H1 (cell line): ENCODE measurements at regions not wholly inside any gene's neighbourhood (a gene's known extent, or its start where the extent isn't known, plus 50 kb on each side); places are given as distances from the start of the nearest gene placed in this dataset.

Experiments
- CTCF ChIA-PET: fragments of 300-600 bp; sonication (Branson Sonifier 250); formaldehyde crosslinking; loops from one replicate; lab custom pipeline; 2021; ENCODE audit not compliant: partially characterized antibody; lab: Charles Lee
- POLR2A ChIA-PET: fragments of 300-600 bp; sonication (Branson Sonifier 250); formaldehyde crosslinking; loops from one replicate; lab custom pipeline; 2021; ENCODE audit warnings: inconsistent platforms; ENCODE audit not compliant: partially characterized antibody; lab: Charles Lee
- DNase-seq, 2 experiments: peaks; one replicate each; pipeline versions ENCODE4 v3.0.0 to v3.0.0-alpha.2; 2010 to 2022; ENCODE audit warnings: low spot score in 2 of 2, low read depth in 1 of 2, mixed read lengths in 1 of 2
- FAIRE-seq: peaks from 2 replicates; lab custom pipeline; 2011; peaks lifted over from hg19 to GRCh38; lab: Jason Lieb, UNC
- H2AFZ ChIP-seq: 2 replicates; pipeline ENCODE4 v1.8.1; 2012; ENCODE audit warnings: low read length, inconsistent platforms
- H2AK5ac ChIP-seq: 2 replicates; pipeline ENCODE4 v1.6.1; 2013; ENCODE audit warnings: low read depth, low read length
- H2BK120ac ChIP-seq: replicated peaks from 2 replicates; pipeline ENCODE3; 2013; ENCODE audit warnings: low read depth, low read length, inconsistent platforms
- H2BK12ac ChIP-seq: 2 replicates; pipeline ENCODE4 v1.6.1; 2013; ENCODE audit warnings: low read depth, low read length
- H2BK15ac ChIP-seq: 2 replicates; pipeline ENCODE4 v1.6.1; 2013; ENCODE audit warnings: low read length
- H2BK20ac ChIP-seq: 2 replicates; pipeline ENCODE4 v1.6.1; 2013; ENCODE audit warnings: low read length
- H2BK5ac ChIP-seq: 2 replicates; pipeline ENCODE4 v1.6.1; 2013; ENCODE audit warnings: low read depth, low read length
- H3K14ac ChIP-seq: 2 replicates; pipeline ENCODE4 v1.6.1; 2013; ENCODE audit warnings: inconsistent platforms; ENCODE audit not compliant: insufficient read length
- H3K18ac ChIP-seq: 2 replicates; pipeline ENCODE4 v1.6.1; 2013; ENCODE audit warnings: low read length; ENCODE audit errors: extremely low read depth
- H3K23ac ChIP-seq: 2 replicates; pipeline ENCODE4 v1.6.1; 2013; ENCODE audit warnings: inconsistent platforms; ENCODE audit not compliant: insufficient read length
- H3K23me2 ChIP-seq: 2 replicates; pipeline ENCODE4 v1.6.1; 2013; ENCODE audit warnings: low read depth, low read length
- H3K27ac ChIP-seq: 2 replicates; pipeline ENCODE4 v1.6.1; 2011; ENCODE audit warnings: low read depth, low read length, inconsistent platforms
- H3K27me3 ChIP-seq, 4 experiments: replicated peaks in 1 of 4; 1 replicate in 1 of 4; 2 replicates in 3 of 4; pipeline versions ENCODE4 v1.6.1 to v1.8.1; 2011 to 2013; ENCODE audit warnings: low read length in 3 of 4, mild to moderate bottlenecking in 3 of 4, inconsistent platforms in 2 of 4, mixed read lengths in 2 of 4, moderate library complexity in 1 of 4; ENCODE audit not compliant: control insufficient read depth in 3 of 4, insufficient read depth in 3 of 4; ENCODE audit errors: extremely low read depth in 1 of 4
- H3K36me3 ChIP-seq, 4 experiments: 2 replicates each; pipeline versions ENCODE4 v1.6.1 to v1.8.1; 2011 to 2013; ENCODE audit warnings: mild to moderate bottlenecking in 4 of 4, low read length in 3 of 4, moderate library complexity in 2 of 4, control low read depth in 1 of 4, inconsistent platforms in 1 of 4; ENCODE audit not compliant: insufficient read depth in 4 of 4, control insufficient read depth in 2 of 4
- H3K4ac ChIP-seq: replicated peaks from 2 replicates; pipeline ENCODE3; 2013; ENCODE audit warnings: low read length, low read depth, mixed read lengths, inconsistent platforms; ENCODE audit not compliant: insufficient read length
- H3K4me1 ChIP-seq, 4 experiments: replicated peaks in 1 of 4; 1 replicate in 1 of 4; 2 replicates in 3 of 4; pipeline versions ENCODE4 v1.6.1 to v1.8.1; 2011 to 2013; ENCODE audit warnings: low read length in 3 of 4, inconsistent platforms in 2 of 4, mixed read lengths in 1 of 4; ENCODE audit not compliant: insufficient read depth in 4 of 4, control insufficient read depth in 3 of 4
- H3K4me2 ChIP-seq, 2 experiments: 2 replicates each; pipeline versions ENCODE4 v1.6.1 to v1.8.1; 2011 to 2013; ENCODE audit warnings: low read depth in 2 of 2, low read length in 2 of 2, control low read depth in 1 of 2, inconsistent platforms in 1 of 2, mild to moderate bottlenecking in 1 of 2; ENCODE audit not compliant: insufficient read depth in 1 of 2
- H3K4me3 ChIP-seq, 4 experiments: fragments of 200-600, 300-600 bp in 1 of 4; sonication (generic), shearing (Covaris generic), sonication (Bioruptor Twin) in 1 of 4; 2 replicates each; pipeline versions ENCODE4 v1.5.1 to v1.8.1; 2011 to 2016; ENCODE audit warnings: low read length in 4 of 4, low read depth in 3 of 4, control low read depth in 2 of 4, inconsistent platforms in 2 of 4, mild to moderate bottlenecking in 2 of 4, mixed read lengths in 1 of 4, moderate library complexity in 1 of 4; ENCODE audit not compliant: insufficient read depth in 2 of 4; ENCODE audit errors: extremely low read depth in 1 of 4
- H3K56ac ChIP-seq: replicated peaks from 2 replicates; pipeline ENCODE3; 2013; ENCODE audit warnings: low read depth, mild to moderate bottlenecking, mixed read lengths, low read length, inconsistent platforms; ENCODE audit not compliant: insufficient read length
- H3K79me1 ChIP-seq: 2 replicates; pipeline ENCODE4 v1.6.1; 2013; ENCODE audit warnings: low read depth, low read length, control low read depth
- H3K79me2 ChIP-seq, 2 experiments: 2 replicates each; pipeline versions ENCODE4 v1.6.1 to v1.8.1; 2012 to 2013; ENCODE audit warnings: low read length in 2 of 2, mild to moderate bottlenecking in 2 of 2, inconsistent platforms in 1 of 2; ENCODE audit not compliant: insufficient read depth in 2 of 2, control insufficient read depth in 1 of 2
- H3K9ac ChIP-seq, 4 experiments: replicated peaks in 1 of 4; 1 replicate in 1 of 4; 2 replicates in 3 of 4; pipeline versions ENCODE4 v1.6.1 to v1.8.1; 2011 to 2013; ENCODE audit warnings: low read depth in 3 of 4, low read length in 3 of 4, control low read depth in 2 of 4, mild to moderate bottlenecking in 2 of 4, moderate library complexity in 2 of 4, inconsistent platforms in 1 of 4; ENCODE audit errors: extremely low read depth in 1 of 4
- H3K9me3 ChIP-seq, 2 experiments: 2 replicates each; pipeline versions ENCODE4 v1.6.1 to v1.8.1; 2012 to 2013; ENCODE audit warnings: mild to moderate bottlenecking in 2 of 2, moderate library complexity in 2 of 2, control low read depth in 1 of 2, inconsistent platforms in 1 of 2, low read depth in 1 of 2, low read length in 1 of 2, mixed read lengths in 1 of 2; ENCODE audit not compliant: insufficient read depth in 2 of 2
- H4K20me1 ChIP-seq, 2 experiments: replicated peaks in 1 of 2; 2 replicates each; pipeline versions ENCODE3 to v1.8.1; 2011 to 2013; ENCODE audit warnings: inconsistent platforms in 2 of 2, low read length in 2 of 2, mild to moderate bottlenecking in 1 of 2; ENCODE audit not compliant: insufficient read depth in 2 of 2, control insufficient read depth in 1 of 2
- H4K5ac ChIP-seq: 2 replicates; pipeline ENCODE4 v1.6.1; 2013; ENCODE audit warnings: low read length, low read depth, mixed read lengths, inconsistent platforms; ENCODE audit not compliant: insufficient read length
- H4K8ac ChIP-seq: 2 replicates; pipeline ENCODE4 v1.8.0; 2013; ENCODE audit warnings: mild to moderate bottlenecking, moderate library complexity, low read length, inconsistent platforms; ENCODE audit not compliant: insufficient read depth; ENCODE audit errors: extremely low read depth
- H4K91ac ChIP-seq: replicated peaks from 2 replicates; pipeline ENCODE3; 2013; ENCODE audit warnings: low read length, mixed read lengths, inconsistent platforms; ENCODE audit not compliant: insufficient read length
- CHD2 ChIP-seq: IDR thresholded peaks from 2 replicates; pipeline ENCODE4 v1.6.1; 2012; ENCODE audit warnings: low read length, improper control_type of control experiment
- EP300 ChIP-seq, 2 experiments: IDR thresholded peaks; 1 replicate in 1 of 2; 2 replicates in 1 of 2; pipeline ENCODE4 v1.6.1; 2011 to 2012; ENCODE audit warnings: low read depth in 2 of 2, low read length in 2 of 2, mild to moderate bottlenecking in 2 of 2, borderline replicate concordance in 1 of 2, inconsistent platforms in 1 of 2, moderate library complexity in 1 of 2
- KDM1A ChIP-seq: fragments of 200-600, 300-600 bp; sonication (generic); IDR thresholded peaks from 2 replicates; pipeline ENCODE4 v1.7.1; 2016; ENCODE audit warnings: mild to moderate bottlenecking, low read length, borderline replicate concordance
- KDM5A ChIP-seq: fragments of 200-600 bp; IDR thresholded peaks from 2 replicates; pipeline ENCODE4 v1.7.1; 2012; ENCODE audit warnings: mild to moderate bottlenecking, low read length, inconsistent platforms, mixed read lengths
- NRF1 ChIP-seq: IDR thresholded peaks from 2 replicates; pipeline ENCODE4 v1.6.1; 2011; ENCODE audit warnings: mild to moderate bottlenecking, low read depth, low read length, improper control_type of control experiment
- PHF8 ChIP-seq: fragments of 200-600 bp; sonication (generic); conservative IDR thresholded peaks from 2 replicates; pipeline ENCODE4 v1.7.1; 2012; ENCODE audit warnings: low read depth, mild to moderate bottlenecking, inconsistent platforms, low read length, moderate library complexity
- SIN3A ChIP-seq, 2 experiments: IDR thresholded peaks in 1 of 2; conservative IDR thresholded peaks in 1 of 2; 2 replicates each; pipeline ENCODE4 v1.6.1; 2011 to 2012; ENCODE audit warnings: low read length in 2 of 2, improper control_type of control experiment in 1 of 2, low read depth in 1 of 2, mild to moderate bottlenecking in 1 of 2
- SP1 ChIP-seq: IDR thresholded peaks from 2 replicates; pipeline ENCODE4 v1.6.1; 2011; ENCODE audit warnings: low read depth, low read length
- SUZ12 ChIP-seq: fragments of 200-600 bp; sonication (generic); IDR thresholded peaks from 2 replicates; pipeline ENCODE4 v1.6.1; 2012; ENCODE audit warnings: mild to moderate bottlenecking, inconsistent platforms, low read length, moderate library complexity, mixed read lengths
- ZNF274 ChIP-seq: IDR thresholded peaks from 2 replicates; pipeline ENCODE4 v1.7.0; 2012; ENCODE audit warnings: low read length, borderline replicate concordance; ENCODE audit errors: extremely low read depth
- WGBS, 2 experiments: shearing (Covaris generic) in 1 of 2; methylation state at CpG; one replicate each; pipeline versions ENCODE4 v1.1.6 to v1.1.7; 2013 to 2015; ENCODE audit warnings: low lambda C conversion rate in 2 of 2, mixed read lengths in 2 of 2, inconsistent platforms in 1 of 2, low coverage in 1 of 2, missing lambda C conversion rate in 1 of 2; ENCODE audit not compliant: insufficient replicate concordance in 2 of 2, insufficient coverage in 1 of 2, insufficient read length in 1 of 2; ENCODE audit errors: extremely low coverage in 1 of 2, missing lambda C conversion rate in 1 of 2; 5-methylcytosine and 5-hydroxymethylcytosine counted together

DNA sequence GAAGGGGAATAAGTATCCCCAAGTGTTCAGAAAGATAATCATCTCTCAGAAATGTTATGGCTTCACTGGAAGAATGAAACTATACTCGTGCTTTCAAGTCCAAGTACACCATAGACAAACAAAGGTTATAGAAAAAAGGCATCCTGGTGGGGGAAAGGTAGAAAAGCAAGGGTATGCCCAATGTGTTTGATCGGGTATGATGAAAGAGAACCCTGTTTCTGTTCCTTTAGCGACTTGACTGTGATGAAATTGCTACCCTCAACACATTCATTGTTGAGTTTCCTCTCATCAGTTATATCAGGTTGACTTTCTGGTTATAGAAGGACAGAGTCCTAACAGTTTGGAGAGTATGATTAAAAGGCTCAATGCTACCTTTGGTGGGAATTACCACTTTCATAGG, 464.3 kb downstream of the GRXCR1 start:
- H3K23ac ChIP-seq: no peak overlapping the region
- no peak overlapping the region for H3K4me2 ChIP-seq
- POLR2A ChIA-PET: no interaction called here
- no peaks in the 10 kb centered on the region for H3K4me1 ChIP-seq
- 96% methylated on average over 3 of the region's 3 CpGs; no CpG with 5 or more reads in 1 of the 2 experiments for WGBS, 2 experiments
- no peaks in the 10 kb centered on the region for H3K79me2 ChIP-seq
- H4K91ac ChIP-seq: no peak overlapping the region
- no peak overlapping the region for H4K8ac ChIP-seq
- no peak overlapping the region for H3K9ac ChIP-seq
- no peak overlapping the region for H2BK12ac ChIP-seq
- DNase-seq (no peak), FAIRE-seq (no peak)
- no peak overlapping the region for H3K4ac ChIP-seq
- H2AK5ac ChIP-seq: no peak overlapping the region
- no peak overlapping the region for H2BK120ac ChIP-seq
- H3K14ac ChIP-seq: no peak overlapping the region
- no peaks in the 10 kb centered on the region for H3K9me3 ChIP-seq
- no peak overlapping the region for H3K18ac ChIP-seq
- no peaks in the 10 kb centered on the region for H3K27me3 ChIP-seq
- H4K20me1 ChIP-seq: no peaks in the 10 kb centered on the region
- H3K36me3 ChIP-seq: no peaks in the 10 kb centered on the region
- H3K4me3 ChIP-seq: no peak overlapping the region
- no peak overlapping the region for H3K27ac ChIP-seq
- no peaks in the 10 kb centered on the region; the same call in 1 of the 2 replicates for H3K23me2 ChIP-seq
- H2AFZ ChIP-seq: no peak overlapping the region
- no peak overlapping the region for H2BK15ac ChIP-seq
- TF ChIP-seq CHD2 (no peak), KDM5A (no peak), KDM1A (no peak), SIN3A (conservative IDR thresholded peaks at IDR 0.05 in 1 of 2, IDR thresholded peaks at IDR 0.05 in 1 of 2; ENCODE audit: low read depth in 1 of 2, low read length in 2 of 2) (no peak), EP300 (IDR thresholded peaks at IDR 0.05; ENCODE audit: borderline replicate concordance in 1 of 2, low read depth in 2 of 2, low read length in 2 of 2) (no peak), PHF8 (no peak), ZNF274 (no peak), SP1 (no peak), NRF1 (no peak), SUZ12 (no peak)
- no peak overlapping the region for H4K5ac ChIP-seq
- H2BK5ac ChIP-seq: no peak overlapping the region
- H3K79me1 ChIP-seq: no peaks in the 10 kb centered on the region
- no peak overlapping the region for H2BK20ac ChIP-seq
- no peak overlapping the region for H3K56ac ChIP-seq
- CTCF ChIA-PET: no interaction called here
